ENCODE measurements at regions not wholly inside any gene's neighbourhood (a gene's known extent, or its start where the extent isn't known, plus 50 kb on each side); places are given as distances from the start of the nearest gene placed in this dataset.
A peak's percentile ranks its signal among the peaks of the same experiment; 100 is the strongest.

- TF ChIP-seq ZNF462 (CRISPR knock-in tag; IDR thresholded peaks at IDR 0.05) (no peak), CTCF (conservative IDR thresholded peaks at IDR 0.05; ENCODE audit: low read depth in 2 of 2) (peak in 1 of 2 experiments; percentile 65; a peak in 3 of 4 replicates), ZNF114 (CRISPR knock-in tag; IDR thresholded peaks at IDR 0.05) (no peak)
Observed at GRCh38 chr5:28766565-28767158, 1728.3 kb upstream of the CDH9 start (continued).

GRCh38 chr5:28751396-28751795 is 1713.0 kb upstream of the CDH9 start:
- Histone ChIP-seq H3K27me3 (ENCODE audit: insufficient read depth) (no peaks in the 10 kb centered on the region), H3K4me1 (ENCODE audit: insufficient read depth) (no peaks in the 10 kb centered on the region), H3K36me3 (ENCODE audit: insufficient read depth) (no peaks in the 10 kb centered on the region), H3K4me3 (no peak overlapping the region), H3K79me2 (replicated peaks; ENCODE audit: insufficient read depth) (no peaks in the 10 kb centered on the region), H4K20me1 (replicated peaks; ENCODE audit: insufficient read depth) (no peaks in the 10 kb centered on the region), H2AFZ (no peak overlapping the region), H3K27ac (ENCODE audit: low read depth) (no peak overlapping the region), H3K9me2 (ENCODE audit: insufficient read depth) (no peaks in the 10 kb centered on the region), H3K4me2 (no peak overlapping the region), H3F3A (replicated peaks; ENCODE audit: low read depth) (no peaks in the 10 kb centered on the region)
- H3K9me3 Mint-ChIP-seq, result no peaks in the 10 kb centered on the region; the same call in 2 of the 3 replicates
- ATAC-seq (no peak), DNase-seq (ENCODE audit: low spot score) (no peak)
- H3K27ac Mint-ChIP-seq, result no peak overlapping the region
- no peaks in the 10 kb centered on the region for H3K27me3 Mint-ChIP-seq (ENCODE audit: insufficient read depth, low read depth, poor library complexity)
- H3K4me1 Mint-ChIP-seq, result peaks cover 4% of the 10 kb centered on the region; the same call in 1 of the 3 replicates
- no peak overlapping the region for H3K4me3 Mint-ChIP-seq
- H3K36me3 Mint-ChIP-seq (ENCODE audit: low read depth), result no peaks in the 10 kb centered on the region
- TF ChIP-seq ETS1 (IDR thresholded peaks at IDR 0.05) (no peak), EZH2 (IDR thresholded peaks at IDR 0.05; ENCODE audit: low read depth, unreplicated experiment) (no peak), REST (IDR thresholded peaks at IDR 0.05; ENCODE audit: unreplicated experiment) (no peak)

Data from GM23338 (cell line).